ENCODE measurements at regions not wholly inside any gene's neighbourhood (a gene's known extent, or its start where the extent isn't known, plus 50 kb on each side); places are given as distances from the start of the nearest gene placed in this dataset.

GRCh38 chr9:38226491-38226951, 157.5 kb upstream of the SHB start:
- TF ChIP-seq CTCF (IDR thresholded peaks at IDR 0.05) = no peak
- DNase-seq (ENCODE audit: low spot score) = no peak
- ATAC-seq (ENCODE audit: low FRiP score) = no peak

- DNase-seq (ENCODE audit: low spot score) (no peak), ATAC-seq (ENCODE audit: low FRiP score) (no peak)
- no peak for TF ChIP-seq CTCF (IDR thresholded peaks at IDR 0.05)
These were observed 155.9 kb upstream of the SHB start for GRCh38 chr9:38224941-38225340.

GRCh38 chr9:38216572-38216971, 147.5 kb upstream of the SHB start:
- ATAC-seq (ENCODE audit: low FRiP score) (no peak), DNase-seq (ENCODE audit: low spot score) (no peak)
- TF ChIP-seq CTCF (IDR thresholded peaks at IDR 0.05) = no peak

DNA sequence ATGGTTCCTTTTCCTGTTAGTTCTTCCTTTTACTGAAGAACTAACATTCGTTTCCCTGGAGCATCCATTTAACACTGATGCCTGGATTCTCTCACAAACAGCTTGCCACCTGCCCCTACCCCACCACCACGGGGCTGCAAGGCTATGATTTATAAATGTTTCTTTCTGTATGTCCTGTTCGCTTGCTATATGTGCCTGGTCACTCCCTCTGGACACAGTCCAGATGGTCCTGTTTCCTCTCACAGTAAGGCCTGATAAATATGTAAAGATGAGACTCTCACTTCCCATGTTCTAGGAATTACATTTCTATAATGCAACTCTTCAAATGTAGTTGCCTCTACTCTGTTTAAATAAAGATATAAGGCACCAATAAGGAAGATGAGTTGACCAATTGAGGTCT, 146.4 kb upstream of the SHB start:
- ATAC-seq (ENCODE audit: low FRiP score) (no peak), DNase-seq (ENCODE audit: low spot score) (no peak)
- no peak for TF ChIP-seq CTCF (IDR thresholded peaks at IDR 0.05)

- DNase-seq (ENCODE audit: low spot score) = no peak
- TF ChIP-seq CTCF (IDR thresholded peaks at IDR 0.05) = no peak
- ATAC-seq (ENCODE audit: low FRiP score) = no peak
These were observed 145.4 kb upstream of the SHB start for GRCh38 chr9:38214432-38214831.

DNA sequence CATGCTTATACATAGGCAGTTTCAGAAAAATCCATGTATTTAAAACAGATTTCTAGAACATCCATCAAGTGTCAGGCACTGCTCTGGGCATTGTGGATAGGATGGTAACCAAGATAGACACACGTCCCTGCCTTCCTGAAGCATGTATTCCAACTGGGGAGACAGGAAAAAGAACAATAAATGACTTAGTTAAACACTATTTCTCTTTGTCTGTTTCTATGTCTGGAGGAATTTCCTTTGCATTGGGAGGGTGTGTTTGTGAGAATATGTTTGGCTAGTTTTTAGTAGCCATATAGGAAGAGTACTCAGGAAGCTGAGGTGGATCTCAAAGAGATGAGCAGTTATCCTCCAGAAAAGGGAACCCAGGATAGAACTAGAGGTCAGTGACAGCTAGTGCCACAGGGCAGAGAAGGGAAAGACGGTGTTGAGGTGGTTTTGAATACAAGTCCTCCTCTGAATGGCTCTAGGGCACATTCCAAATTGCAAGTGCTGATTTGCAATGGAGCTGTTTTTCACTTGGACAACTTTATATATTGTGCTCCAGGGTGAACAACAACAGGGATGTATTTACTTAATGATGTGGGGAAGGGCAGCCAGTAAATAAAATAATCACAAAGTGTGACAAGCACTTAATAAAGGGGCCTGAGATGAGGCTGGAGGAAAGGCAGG, 144.7 kb upstream of the SHB start:
- ATAC-seq (ENCODE audit: low FRiP score) (no peak), DNase-seq (ENCODE audit: low spot score) (no peak)
- TF ChIP-seq CTCF (IDR thresholded peaks at IDR 0.05) = no peak

GRCh38 chr9:38212016-38212415, 143.0 kb upstream of the SHB start:
- no peak for ATAC-seq (ENCODE audit: low FRiP score)
- TF ChIP-seq CTCF (IDR thresholded peaks at IDR 0.05) = no peak
- DNase-seq (ENCODE audit: low spot score) = no peak

Measured in omental fat pad (tissue), 3 donors.